HepG2 (cell line): ENCODE measurements at regions not wholly inside any gene's neighbourhood (a gene's known extent, or its start where the extent isn't known, plus 50 kb on each side); places are given as distances from the start of the nearest gene placed in this dataset.

ENCODE experiments used
- ATAC-seq: fragments of 200-7000 bp; cut with Tn5 transposase; 3 replicates; pipeline ENCODE4 v1.9.1; 2020; ENCODE audit warnings: mild to moderate bottlenecking, moderate library complexity
- BruUV-seq: library from RNA; stranded (reverse); fragments of 400-500 nt; replicated peaks from 2 replicates; lab custom pipeline; 2021; lab: Mats Ljungman, UMichigan
- CTCF ChIA-PET: fragments of 300-600 bp; formaldehyde crosslinking; extraction: SDS; loops from one replicate; lab custom pipeline; 2021; ENCODE audit warnings: low total read pairs, inconsistent platforms, low intra/inter-chr PET ratio; lab: Yijun Ruan, JAX
- POLR2A ChIA-PET: fragments of 350-600 bp; sonication (Branson Sonifier 250); formaldehyde crosslinking; loops from one replicate; lab custom pipeline; 2020; ENCODE audit warnings: antibody characterized with exemption, inconsistent platforms; lab: Yijun Ruan, JAX
- DNase-seq: peaks from one replicate; pipeline ENCODE4 v3.0.0-alpha.2; 2015; ENCODE audit warnings: low spot score
- FAIRE-seq: peaks from 3 replicates; lab custom pipeline; 2011; peaks lifted over from hg19 to GRCh38; lab: Jason Lieb, UNC
- H2AFZ ChIP-seq: one replicate; pipeline ENCODE4 v1.6.1; 2011; ENCODE audit warnings: low read length, inconsistent platforms
- H3K27ac ChIP-seq: fragments of 300-600 bp; 3 replicates; pipeline ENCODE4 v1.8.0; 2011; ENCODE audit warnings: mixed run types, mild to moderate bottlenecking, mixed read lengths, low read length, inconsistent platforms; ENCODE audit not compliant: insufficient read depth; ENCODE audit errors: extremely low read length
- H3K27me3 ChIP-seq, 2 experiments: fragments of 200-600 bp in 1 of 2; 2 replicates in 1 of 2; 3 replicates in 1 of 2; pipeline versions ENCODE4 v1.6.0 to v1.8.0; 2011; ENCODE audit warnings: low read length in 2 of 2, mild to moderate bottlenecking in 2 of 2, moderate library complexity in 2 of 2, inconsistent platforms in 1 of 2; ENCODE audit not compliant: insufficient read depth in 2 of 2, control insufficient read depth in 1 of 2
- H3K36me3 ChIP-seq, 2 experiments: fragments of 200-600 bp in 1 of 2; replicated peaks in 1 of 2; 2 replicates in 1 of 2; 3 replicates in 1 of 2; pipeline versions ENCODE4 v1.5.1 to v1.8.0; 2011; ENCODE audit warnings: low read length in 2 of 2, inconsistent platforms in 1 of 2; ENCODE audit not compliant: insufficient read depth in 2 of 2, control insufficient read depth in 1 of 2
- H3K4me1 ChIP-seq: 2 replicates; pipeline ENCODE4 v1.5.1; 2012; ENCODE audit warnings: low read length, inconsistent platforms; ENCODE audit not compliant: insufficient read depth
- H3K4me2 ChIP-seq: 2 replicates; pipeline ENCODE4 v1.6.0; 2011; ENCODE audit warnings: low read depth, low read length, inconsistent platforms
- H3K4me3 ChIP-seq, 3 experiments: fragments of 200-600 bp in 1 of 3; sonication (generic), shearing (Covaris generic) in 1 of 3; replicated peaks in 1 of 3; 2 replicates each; pipeline ENCODE4 v1.5.1; 2011 to 2016; ENCODE audit warnings: low read length in 3 of 3, inconsistent platforms in 2 of 3, low read depth in 2 of 3, mild to moderate bottlenecking in 2 of 3, control low read depth in 1 of 3, mixed read lengths in 1 of 3; ENCODE audit not compliant: insufficient read depth in 1 of 3
- H3K79me2 ChIP-seq: one replicate; pipeline ENCODE4 v1.6.1; 2011; ENCODE audit warnings: low read length, inconsistent platforms; ENCODE audit not compliant: insufficient read depth
- H3K9ac ChIP-seq: 2 replicates; pipeline ENCODE4 v1.6.0; 2011; ENCODE audit warnings: mild to moderate bottlenecking, low read depth, low read length, inconsistent platforms; ENCODE audit not compliant: insufficient read depth
- H3K9me3 ChIP-seq: 2 replicates; pipeline ENCODE4 v1.5.1; 2012; ENCODE audit warnings: mild to moderate bottlenecking, low read length
- H4K20me1 ChIP-seq: 2 replicates; pipeline ENCODE4 v1.6.0; 2011; ENCODE audit warnings: inconsistent platforms, mild to moderate bottlenecking, low read length, moderate library complexity; ENCODE audit not compliant: insufficient read depth
- KDM1A ChIP-seq: IDR thresholded peaks from 2 replicates; pipeline ENCODE4 v1.6.1; 2016; ENCODE audit warnings: missing compliant biosample characterization
- KDM2A ChIP-seq: sonication (generic); formaldehyde crosslinking; IDR thresholded peaks from 2 replicates; pipeline ENCODE4 v1.4.0; 2020; ENCODE audit warnings: low read depth, missing genetic modification reagents, borderline replicate concordance
- PHF8 ChIP-seq: sonication (generic); formaldehyde crosslinking; IDR thresholded peaks from 2 replicates; pipeline ENCODE4 v1.5.0; 2020; ENCODE audit warnings: missing genetic modification reagents
- PPARG ChIP-seq: conservative IDR thresholded peaks from 2 replicates; pipeline ENCODE4 v1.6.1; 2016; ENCODE audit warnings: missing biosample characterization, missing genetic modification reagents
- SP5 ChIP-seq: IDR thresholded peaks from 2 replicates; pipeline ENCODE4 v1.6.1; 2016; ENCODE audit warnings: low read depth, borderline replicate concordance
- ZNF138 ChIP-seq: sonication (generic); formaldehyde crosslinking; IDR thresholded peaks from 2 replicates; pipeline ENCODE4 v1.5.0; 2020; ENCODE audit warnings: mild to moderate bottlenecking, low read depth, missing genetic modification reagents
- ZNF441 ChIP-seq: sonication (generic); formaldehyde crosslinking; IDR thresholded peaks from 2 replicates; pipeline ENCODE4 v1.7.0; 2021; ENCODE audit warnings: missing genetic modification reagents, borderline replicate concordance
- ZNF564 ChIP-seq: sonication (generic); formaldehyde crosslinking; IDR thresholded peaks from 2 replicates; pipeline ENCODE4 v1.8.1; 2023; ENCODE audit warnings: mild to moderate bottlenecking, missing genetic modification reagents
- ZNF777 ChIP-seq: sonication (generic); formaldehyde crosslinking; IDR thresholded peaks from 2 replicates; pipeline ENCODE4 v1.4.0; 2020; ENCODE audit warnings: missing genetic modification reagents
- WGBS: methylation state at CpG from one replicate; pipeline ENCODE4 v1.1.6; 2017; ENCODE audit warnings: low lambda C conversion rate; 5-methylcytosine and 5-hydroxymethylcytosine counted together
- in situ Hi-C: cut with HindIII; loops from 2 replicates; pipeline ENCODE4 v1.10.0; 2017; ENCODE audit warnings: low pct_unique_long_range_greater_than_20kb; ENCODE audit not compliant: extremely low pct_ligation_motif_present
- intact Hi-C: fragments of 100-400 bp; cut with micrococcal nuclease; formaldehyde crosslinking; loops from one replicate; pipeline ENCODE4 v1.10.0; 2022; ENCODE audit not compliant: unreplicated experiment
- TF ChIP-seq, protein P1 (sequence below): sonication (generic); formaldehyde crosslinking; IDR thresholded peaks from 2 replicates; pipeline ENCODE4 v1.5.0; 2020; ENCODE audit warnings: mild to moderate bottlenecking, missing genetic modification reagents, borderline replicate concordance
- TF ChIP-seq, protein P2 (sequence below): IDR thresholded peaks from 2 replicates; pipeline ENCODE4 v1.6.1; 2016; ENCODE audit warnings: missing compliant biosample characterization, missing genetic modification reagents, borderline replicate concordance
- TF ChIP-seq, protein P3 (sequence below): sonication (generic); formaldehyde crosslinking; IDR thresholded peaks from 2 replicates; pipeline ENCODE4 v1.4.0; 2020; ENCODE audit warnings: missing genetic modification reagents, borderline replicate concordance
- TF ChIP-seq, protein P4 (sequence below): sonication (generic); formaldehyde crosslinking; IDR thresholded peaks from 2 replicates; pipeline ENCODE4 v1.5.0; 2020; ENCODE audit warnings: mild to moderate bottlenecking, missing genetic modification reagents, borderline replicate concordance

DNA sequence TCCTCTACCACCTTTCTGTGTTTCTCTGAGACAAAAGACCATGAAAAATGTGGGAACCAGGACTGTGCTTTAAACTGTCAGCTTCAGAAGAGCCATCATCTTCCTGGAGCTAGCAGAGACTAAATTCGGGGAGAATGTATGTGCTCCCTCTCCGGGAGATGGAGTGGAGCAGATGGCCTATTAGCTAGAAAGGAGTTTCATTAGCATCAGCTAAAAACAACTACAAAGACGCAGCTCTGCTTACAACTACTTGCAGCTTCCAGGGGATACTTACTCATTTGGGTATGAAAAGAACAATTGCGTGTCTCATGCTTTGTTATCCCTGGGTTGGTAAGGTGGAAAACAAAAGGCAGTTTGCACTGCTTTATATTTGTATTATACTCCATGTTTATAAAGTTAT, 159.6 kb downstream of the MFSD1 start (continued):
- TF ChIP-seq, protein P1, sequence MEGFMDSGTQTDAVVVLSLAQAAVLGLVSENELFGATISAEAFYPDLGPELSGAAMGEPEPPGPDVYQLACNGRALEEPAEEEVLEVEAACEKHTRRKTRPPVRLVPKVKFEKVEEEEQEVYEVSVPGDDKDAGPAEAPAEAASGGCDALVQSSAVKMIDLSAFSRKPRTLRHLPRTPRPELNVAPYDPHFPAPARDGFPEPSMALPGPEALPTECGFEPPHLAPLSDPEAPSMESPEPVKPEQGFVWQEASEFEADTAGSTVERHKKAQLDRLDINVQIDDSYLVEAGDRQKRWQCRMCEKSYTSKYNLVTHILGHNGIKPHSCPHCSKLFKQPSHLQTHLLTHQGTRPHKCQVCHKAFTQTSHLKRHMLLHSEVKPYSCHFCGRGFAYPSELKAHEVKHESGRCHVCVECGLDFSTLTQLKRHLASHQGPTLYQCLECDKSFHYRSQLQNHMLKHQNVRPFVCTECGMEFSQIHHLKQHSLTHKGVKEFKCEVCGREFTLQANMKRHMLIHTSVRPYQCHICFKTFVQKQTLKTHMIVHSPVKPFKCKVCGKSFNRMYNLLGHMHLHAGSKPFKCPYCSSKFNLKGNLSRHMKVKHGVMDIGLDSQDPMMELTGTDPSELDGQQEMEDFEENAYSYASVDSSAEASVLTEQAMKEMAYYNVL: no peak

DNA sequence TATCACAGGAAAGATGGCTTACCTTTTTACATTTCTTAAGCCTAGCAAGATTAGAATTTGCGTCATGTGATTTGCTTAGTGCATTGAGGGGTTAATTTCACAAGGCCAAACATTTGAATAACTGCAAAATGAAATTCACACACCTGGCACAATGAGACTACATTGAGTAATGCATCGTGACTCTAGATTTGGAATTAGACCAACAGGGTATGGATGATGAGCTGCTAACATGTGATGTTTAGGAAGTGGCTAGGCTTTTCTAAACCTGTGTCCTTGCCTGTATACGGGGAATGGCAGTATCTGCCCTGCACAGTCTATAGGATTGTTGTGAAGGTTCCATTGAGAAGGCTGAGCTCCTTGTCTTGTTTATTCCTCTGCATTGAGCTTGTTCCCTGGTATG, 160.1 kb downstream of the MFSD1 start:
- no peak for FAIRE-seq
- 6% methylated on average over 3 of the region's 3 CpGs for WGBS
- intact Hi-C loops: no loop called here
- no TSS peak for BruUV-seq
- in situ Hi-C loops: no loop called here
- no peak overlapping the region for H2AFZ ChIP-seq
- ChIA-PET CTCF (no interaction called here), POLR2A (no interaction called here)
- no peaks in the 10 kb centered on the region for H3K27me3 ChIP-seq
- no peaks in the 10 kb centered on the region for H3K9me3 ChIP-seq
- H3K4me2 ChIP-seq: no peak overlapping the region
- no peaks in the 10 kb centered on the region for H3K4me1 ChIP-seq
- no peak for DNase-seq
- no peaks in the 10 kb centered on the region for H3K36me3 ChIP-seq
- H3K27ac ChIP-seq: no peak overlapping the region
- H3K79me2 ChIP-seq: no peaks in the 10 kb centered on the region
- H3K4me3 ChIP-seq: no peak overlapping the region
- H4K20me1 ChIP-seq: no peaks in the 10 kb centered on the region
- ATAC-seq: no peak
- H3K9ac ChIP-seq: no peak overlapping the region
- TF ChIP-seq SP5 (CRISPR knock-in tag) (no peak), ZNF441 (CRISPR knock-in tag) (no peak), ZNF564 (CRISPR knock-in tag) (no peak), PPARG (CRISPR knock-in tag) (no peak), ZNF138 (CRISPR knock-in tag) (no peak), KDM2A (no peak), ZNF777 (CRISPR knock-in tag) (no peak), PHF8 (no peak), KDM1A (CRISPR knock-in tag) (no peak)
- TF ChIP-seq, protein P2, sequence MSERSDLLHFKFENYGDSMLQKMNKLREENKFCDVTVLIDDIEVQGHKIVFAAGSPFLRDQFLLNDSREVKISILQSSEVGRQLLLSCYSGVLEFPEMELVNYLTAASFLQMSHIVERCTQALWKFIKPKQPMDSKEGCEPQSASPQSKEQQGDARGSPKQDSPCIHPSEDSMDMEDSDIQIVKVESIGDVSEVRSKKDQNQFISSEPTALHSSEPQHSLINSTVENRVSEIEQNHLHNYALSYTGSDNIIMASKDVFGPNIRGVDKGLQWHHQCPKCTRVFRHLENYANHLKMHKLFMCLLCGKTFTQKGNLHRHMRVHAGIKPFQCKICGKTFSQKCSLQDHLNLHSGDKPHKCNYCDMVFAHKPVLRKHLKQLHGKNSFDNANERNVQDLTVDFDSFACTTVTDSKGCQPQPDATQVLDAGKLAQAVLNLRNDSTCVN: no peak
- TF ChIP-seq, protein P3, sequence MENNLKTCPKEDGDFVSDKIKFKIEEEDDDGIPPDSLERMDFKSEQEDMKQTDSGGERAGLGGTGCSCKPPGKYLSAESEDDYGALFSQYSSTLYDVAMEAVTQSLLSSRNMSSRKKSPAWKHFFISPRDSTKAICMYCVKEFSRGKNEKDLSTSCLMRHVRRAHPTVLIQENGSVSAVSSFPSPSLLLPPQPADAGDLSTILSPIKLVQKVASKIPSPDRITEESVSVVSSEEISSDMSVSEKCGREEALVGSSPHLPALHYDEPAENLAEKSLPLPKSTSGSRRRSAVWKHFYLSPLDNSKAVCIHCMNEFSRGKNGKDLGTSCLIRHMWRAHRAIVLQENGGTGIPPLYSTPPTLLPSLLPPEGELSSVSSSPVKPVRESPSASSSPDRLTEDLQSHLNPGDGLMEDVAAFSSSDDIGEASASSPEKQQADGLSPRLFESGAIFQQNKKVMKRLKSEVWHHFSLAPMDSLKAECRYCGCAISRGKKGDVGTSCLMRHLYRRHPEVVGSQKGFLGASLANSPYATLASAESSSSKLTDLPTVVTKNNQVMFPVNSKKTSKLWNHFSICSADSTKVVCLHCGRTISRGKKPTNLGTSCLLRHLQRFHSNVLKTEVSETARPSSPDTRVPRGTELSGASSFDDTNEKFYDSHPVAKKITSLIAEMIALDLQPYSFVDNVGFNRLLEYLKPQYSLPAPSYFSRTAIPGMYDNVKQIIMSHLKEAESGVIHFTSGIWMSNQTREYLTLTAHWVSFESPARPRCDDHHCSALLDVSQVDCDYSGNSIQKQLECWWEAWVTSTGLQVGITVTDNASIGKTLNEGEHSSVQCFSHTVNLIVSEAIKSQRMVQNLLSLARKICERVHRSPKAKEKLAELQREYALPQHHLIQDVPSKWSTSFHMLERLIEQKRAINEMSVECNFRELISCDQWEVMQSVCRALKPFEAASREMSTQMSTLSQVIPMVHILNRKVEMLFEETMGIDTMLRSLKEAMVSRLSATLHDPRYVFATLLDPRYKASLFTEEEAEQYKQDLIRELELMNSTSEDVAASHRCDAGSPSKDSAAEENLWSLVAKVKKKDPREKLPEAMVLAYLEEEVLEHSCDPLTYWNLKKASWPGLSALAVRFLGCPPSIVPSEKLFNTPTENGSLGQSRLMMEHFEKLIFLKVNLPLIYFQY: no peak
- TF ChIP-seq, protein P4, sequence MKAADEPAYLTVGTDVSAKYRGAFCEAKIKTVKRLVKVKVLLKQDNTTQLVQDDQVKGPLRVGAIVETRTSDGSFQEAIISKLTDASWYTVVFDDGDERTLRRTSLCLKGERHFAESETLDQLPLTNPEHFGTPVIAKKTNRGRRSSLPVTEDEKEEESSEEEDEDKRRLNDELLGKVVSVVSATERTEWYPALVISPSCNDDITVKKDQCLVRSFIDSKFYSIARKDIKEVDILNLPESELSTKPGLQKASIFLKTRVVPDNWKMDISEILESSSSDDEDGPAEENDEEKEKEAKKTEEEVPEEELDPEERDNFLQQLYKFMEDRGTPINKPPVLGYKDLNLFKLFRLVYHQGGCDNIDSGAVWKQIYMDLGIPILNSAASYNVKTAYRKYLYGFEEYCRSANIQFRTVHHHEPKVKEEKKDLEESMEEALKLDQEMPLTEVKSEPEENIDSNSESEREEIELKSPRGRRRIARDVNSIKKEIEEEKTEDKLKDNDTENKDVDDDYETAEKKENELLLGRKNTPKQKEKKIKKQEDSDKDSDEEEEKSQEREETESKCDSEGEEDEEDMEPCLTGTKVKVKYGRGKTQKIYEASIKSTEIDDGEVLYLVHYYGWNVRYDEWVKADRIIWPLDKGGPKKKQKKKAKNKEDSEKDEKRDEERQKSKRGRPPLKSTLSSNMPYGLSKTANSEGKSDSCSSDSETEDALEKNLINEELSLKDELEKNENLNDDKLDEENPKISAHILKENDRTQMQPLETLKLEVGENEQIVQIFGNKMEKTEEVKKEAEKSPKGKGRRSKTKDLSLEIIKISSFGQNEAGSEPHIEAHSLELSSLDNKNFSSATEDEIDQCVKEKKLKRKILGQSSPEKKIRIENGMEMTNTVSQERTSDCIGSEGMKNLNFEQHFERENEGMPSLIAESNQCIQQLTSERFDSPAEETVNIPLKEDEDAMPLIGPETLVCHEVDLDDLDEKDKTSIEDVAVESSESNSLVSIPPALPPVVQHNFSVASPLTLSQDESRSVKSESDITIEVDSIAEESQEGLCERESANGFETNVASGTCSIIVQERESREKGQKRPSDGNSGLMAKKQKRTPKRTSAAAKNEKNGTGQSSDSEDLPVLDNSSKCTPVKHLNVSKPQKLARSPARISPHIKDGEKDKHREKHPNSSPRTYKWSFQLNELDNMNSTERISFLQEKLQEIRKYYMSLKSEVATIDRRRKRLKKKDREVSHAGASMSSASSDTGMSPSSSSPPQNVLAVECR (CRISPR knock-in tag): no peak
